K562 (cell line): ENCODE measurements at regions not wholly inside any gene's neighbourhood (a gene's known extent, or its start where the extent isn't known, plus 50 kb on each side); places are given as distances from the start of the nearest gene placed in this dataset.

ENCODE experiments used
- CXXC5 ChIP-seq: fragments of 250-450 bp; sonication (Bioruptor Pico); IDR thresholded peaks from 2 replicates; pipeline ENCODE4 v1.8.0; 2022; ENCODE audit warnings: inconsistent platforms, mild to moderate bottlenecking, moderate library complexity
- ZNF282 ChIP-seq: sonication (generic); formaldehyde crosslinking; IDR thresholded peaks from 2 replicates; pipeline ENCODE4 v1.8.1; 2023; ENCODE audit warnings: missing genetic modification reagents
- TF ChIP-seq, protein P1 (sequence below), 3 experiments: IDR thresholded peaks in 2 of 3; conservative IDR thresholded peaks in 1 of 3; 2 replicates each; pipeline ENCODE4 v1.5.1; 2011 to 2012; ENCODE audit warnings: low read length in 3 of 3, mild to moderate bottlenecking in 3 of 3, control low read depth in 2 of 3, improper control_type of control experiment in 1 of 3, inconsistent platforms in 1 of 3, low read depth in 1 of 3, mixed read lengths in 1 of 3, moderate library complexity in 1 of 3; ENCODE audit not compliant: insufficient read depth in 2 of 3

DNA sequence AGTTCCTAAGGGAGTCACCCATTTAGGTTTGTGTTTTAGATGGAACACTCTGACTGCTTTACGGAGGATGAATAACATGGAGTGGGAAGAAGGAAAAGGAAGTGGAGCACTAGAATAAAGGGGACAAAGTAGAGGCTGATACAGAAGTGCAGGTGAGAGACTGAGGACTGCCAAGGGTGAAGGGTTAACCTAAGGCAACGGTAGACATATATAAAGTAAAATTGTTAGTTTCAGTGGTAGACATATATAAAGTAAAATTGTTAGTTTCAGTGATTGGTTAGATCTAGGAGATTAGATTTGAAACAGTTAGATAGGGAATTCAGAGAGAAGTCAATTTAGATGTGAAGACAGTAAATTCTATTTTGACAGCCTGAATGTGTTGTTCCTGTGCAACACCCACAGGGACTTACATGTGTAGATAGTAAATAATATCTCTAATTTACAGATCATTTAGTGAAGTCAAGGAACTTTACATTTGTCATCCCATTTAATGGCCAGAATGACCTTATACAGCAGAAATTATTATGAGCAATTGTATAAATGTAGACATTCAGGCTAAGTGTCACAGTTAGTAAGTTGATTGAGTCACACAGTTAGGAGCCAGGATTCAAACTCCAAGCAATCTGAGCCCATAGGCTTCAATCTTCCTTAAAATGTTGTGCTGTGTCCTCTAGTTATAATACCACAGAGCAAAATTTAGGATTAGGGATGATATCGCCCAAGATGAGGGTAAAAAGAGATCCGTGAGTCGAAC is 270.8 kb upstream of the UBE2E3 start:
- no peak for TF ChIP-seq CXXC5 (CRISPR knock-in tag)
- TF ChIP-seq, protein P1, sequence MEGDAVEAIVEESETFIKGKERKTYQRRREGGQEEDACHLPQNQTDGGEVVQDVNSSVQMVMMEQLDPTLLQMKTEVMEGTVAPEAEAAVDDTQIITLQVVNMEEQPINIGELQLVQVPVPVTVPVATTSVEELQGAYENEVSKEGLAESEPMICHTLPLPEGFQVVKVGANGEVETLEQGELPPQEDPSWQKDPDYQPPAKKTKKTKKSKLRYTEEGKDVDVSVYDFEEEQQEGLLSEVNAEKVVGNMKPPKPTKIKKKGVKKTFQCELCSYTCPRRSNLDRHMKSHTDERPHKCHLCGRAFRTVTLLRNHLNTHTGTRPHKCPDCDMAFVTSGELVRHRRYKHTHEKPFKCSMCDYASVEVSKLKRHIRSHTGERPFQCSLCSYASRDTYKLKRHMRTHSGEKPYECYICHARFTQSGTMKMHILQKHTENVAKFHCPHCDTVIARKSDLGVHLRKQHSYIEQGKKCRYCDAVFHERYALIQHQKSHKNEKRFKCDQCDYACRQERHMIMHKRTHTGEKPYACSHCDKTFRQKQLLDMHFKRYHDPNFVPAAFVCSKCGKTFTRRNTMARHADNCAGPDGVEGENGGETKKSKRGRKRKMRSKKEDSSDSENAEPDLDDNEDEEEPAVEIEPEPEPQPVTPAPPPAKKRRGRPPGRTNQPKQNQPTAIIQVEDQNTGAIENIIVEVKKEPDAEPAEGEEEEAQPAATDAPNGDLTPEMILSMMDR (IDR thresholded peaks at IDR 0.05 in 2 of 3, conservative IDR thresholded peaks at IDR 0.05 in 1 of 3; ENCODE audit: insufficient read depth in 2 of 3, low read depth in 1 of 3, low read length in 3 of 3), result no peak
- no peak for TF ChIP-seq ZNF282 (CRISPR knock-in tag)
